GM19463 (cell line): ENCODE measurements at regions not wholly inside any gene's neighbourhood (a gene's known extent, or its start where the extent isn't known, plus 50 kb on each side); places are given as distances from the start of the nearest gene placed in this dataset.

ENCODE experiments used
- ATAC-seq: cut with Tn5 transposase; IDR thresholded peaks from one replicate; pipeline ENCODE4 v1.9.1; 2021; ENCODE audit warnings: mild to moderate bottlenecking, moderate library complexity; ENCODE audit not compliant: unreplicated experiment

- no peak for ATAC-seq
These were observed 109.2 kb upstream of the ADGRF1 start for GRCh38 chr6:47151232-47151898.

- no peak for ATAC-seq
These were observed 107.4 kb upstream of the ADGRF1 start for GRCh38 chr6:47149554-47149953.

GRCh38 chr6:47149066-47149465, 106.9 kb upstream of the ADGRF1 start:
- no peak for ATAC-seq

GRCh38 chr6:47147836-47148344, 105.8 kb upstream of the ADGRF1 start:
- no peak for ATAC-seq

GRCh38 chr6:47147175-47147727, 105.1 kb upstream of the ADGRF1 start:
- ATAC-seq, result no peak

GRCh38 chr6:47146431-47147174, 104.5 kb upstream of the ADGRF1 start:
- ATAC-seq, result no peak

- no peak for ATAC-seq
These were observed 103.1 kb upstream of the ADGRF1 start for GRCh38 chr6:47145212-47145611.

- ATAC-seq, result no peak
These were observed 102.2 kb upstream of the ADGRF1 start for GRCh38 chr6:47144306-47144705.

- no peak for ATAC-seq
These were observed 99.8 kb upstream of the ADGRF1 start for GRCh38 chr6:47141963-47142362.

- no peak for ATAC-seq
These were observed 99.0 kb upstream of the ADGRF1 start for GRCh38 chr6:47141171-47141570.

- no peak for ATAC-seq
These were observed 95.9 kb upstream of the ADGRF1 start for GRCh38 chr6:47138046-47138445.

- ATAC-seq, result no peak
These were observed 94.9 kb upstream of the ADGRF1 start for GRCh38 chr6:47137073-47137472.

- ATAC-seq, result no peak
These were observed 93.6 kb upstream of the ADGRF1 start for GRCh38 chr6:47135772-47136171.

- ATAC-seq, result peak; percentile 70
These were observed 92.5 kb upstream of the ADGRF1 start for GRCh38 chr6:47134476-47135189.

GRCh38 chr6:47133230-47134000, 91.3 kb upstream of the ADGRF1 start:
- no peak for ATAC-seq

GRCh38 chr6:47132724-47133123, 90.6 kb upstream of the ADGRF1 start:
- no peak for ATAC-seq

- ATAC-seq, result no peak
These were observed 89.6 kb upstream of the ADGRF1 start for GRCh38 chr6:47131773-47132172.

- ATAC-seq, result no peak
These were observed 88.0 kb upstream of the ADGRF1 start for GRCh38 chr6:47130086-47130485.

- no peak for ATAC-seq
These were observed 87.0 kb upstream of the ADGRF1 start for GRCh38 chr6:47129129-47129528.

- ATAC-seq, result no peak
These were observed 84.7 kb upstream of the ADGRF1 start for GRCh38 chr6:47126647-47127391.
